K562 (cell line): ENCODE measurements at regions not wholly inside any gene's neighbourhood (a gene's known extent, or its start where the extent isn't known, plus 50 kb on each side); places are given as distances from the start of the nearest gene placed in this dataset.

Experiments
- ATAC-seq: fragments of 200-7000 bp; cut with Tn5 transposase; 3 replicates; pipeline ENCODE4 v1.9.1; 2020; ENCODE audit warnings: moderate library complexity
- BruUV-seq: library from RNA; stranded (reverse); fragments of 400-500 nt; replicated peaks from 2 replicates; lab custom pipeline; 2021; lab: Mats Ljungman, UMichigan
- CTCF ChIA-PET: fragments of 300-600 bp; formaldehyde crosslinking; extraction: SDS; loops from one replicate; lab custom pipeline; 2021; ENCODE audit warnings: low intra/inter-chr PET ratio; lab: Yijun Ruan, JAX
- POLR2A ChIA-PET: fragments of 300-600, 350-650 bp; sonication (Branson Sonifier 250); formaldehyde crosslinking; extraction: SDS; loops from one replicate; lab custom pipeline; 2021; ENCODE audit warnings: antibody characterized with exemption, inconsistent platforms; lab: Yijun Ruan, JAX
- DNase-seq, 4 experiments: peaks; one replicate each; pipeline versions ENCODE4 v3.0.0 to v3.0.0-alpha.2; 2011 to 2018; ENCODE audit warnings: low spot score in 3 of 4, mixed read lengths in 3 of 4; ENCODE audit errors: extremely low read depth in 1 of 4
- FAIRE-seq: peaks from 2 replicates; lab custom pipeline; 2011; peaks lifted over from hg19 to GRCh38; lab: Jason Lieb, UNC
- H2AFZ ChIP-seq: 2 replicates; pipeline ENCODE4 v1.6.0; 2011; ENCODE audit warnings: low read depth, low read length, control low read depth, inconsistent platforms
- H3K27ac ChIP-seq: fragments of 200-600 bp; 3 replicates; pipeline ENCODE4 v1.8.0; 2011; ENCODE audit warnings: low read depth, mild to moderate bottlenecking, control low read depth, inconsistent platforms, low read length, moderate library complexity, mixed read lengths; ENCODE audit errors: extremely low read depth
- H3K27me3 ChIP-seq, 2 experiments: fragments of 300-600 bp in 1 of 2; 2 replicates in 1 of 2; 3 replicates in 1 of 2; pipeline versions ENCODE4 v1.6.0 to v1.8.0; 2011; ENCODE audit warnings: inconsistent platforms in 2 of 2, low read length in 2 of 2, mild to moderate bottlenecking in 1 of 2, mixed read lengths in 1 of 2, moderate library complexity in 1 of 2; ENCODE audit not compliant: control insufficient read depth in 2 of 2, insufficient read depth in 2 of 2
- H3K36me3 ChIP-seq: fragments of 300-600 bp; 3 replicates; pipeline ENCODE4 v1.8.0; 2011; ENCODE audit warnings: mild to moderate bottlenecking, low read length, inconsistent platforms; ENCODE audit not compliant: control insufficient read depth, insufficient read depth
- H3K4me1 ChIP-seq, 2 experiments: fragments of 200-600 bp in 1 of 2; replicated peaks in 1 of 2; 2 replicates in 1 of 2; 3 replicates in 1 of 2; pipeline versions ENCODE4 v1.5.1 to v1.8.0; 2011; ENCODE audit warnings: inconsistent platforms in 2 of 2, low read length in 2 of 2, mild to moderate bottlenecking in 1 of 2, mixed read lengths in 1 of 2, moderate library complexity in 1 of 2; ENCODE audit not compliant: control insufficient read depth in 2 of 2, insufficient read depth in 2 of 2
- H3K4me2 ChIP-seq: 2 replicates; pipeline ENCODE4 v1.6.1; 2011; ENCODE audit warnings: low read length, control low read depth, inconsistent platforms, mixed read lengths; ENCODE audit not compliant: insufficient read depth
- H3K4me3 ChIP-seq: fragments of 200-600 bp; sonication (generic), shearing (Covaris generic); 2 replicates; pipeline ENCODE4 v1.5.1; 2016; ENCODE audit warnings: control low read depth, inconsistent platforms
- H3K79me2 ChIP-seq: fragments of 200-600 bp; 3 replicates; pipeline ENCODE4 v1.8.0; 2011; ENCODE audit warnings: low read length, inconsistent platforms; ENCODE audit not compliant: control insufficient read depth, insufficient read depth
- H3K9ac ChIP-seq, 2 experiments: 2 replicates each; pipeline versions ENCODE4 v1.6.0 to v1.6.1; 2011; ENCODE audit warnings: low read depth in 2 of 2, low read length in 2 of 2, control low read depth in 1 of 2, inconsistent platforms in 1 of 2, mild to moderate bottlenecking in 1 of 2, mixed read lengths in 1 of 2; ENCODE audit not compliant: insufficient read depth in 1 of 2
- H3K9me1 ChIP-seq: one replicate; pipeline ENCODE4 v1.6.0; 2011; ENCODE audit warnings: inconsistent platforms, mild to moderate bottlenecking, low read length, moderate library complexity; ENCODE audit not compliant: control insufficient read depth, insufficient read depth
- H3K9me3 ChIP-seq: replicated peaks from 2 replicates; pipeline ENCODE4 v1.5.1; 2011; ENCODE audit warnings: low read depth, low read length, inconsistent platforms; ENCODE audit not compliant: control insufficient read depth, insufficient read depth
- H4K20me1 ChIP-seq: replicated peaks from 2 replicates; pipeline ENCODE4 v1.6.1; 2011; ENCODE audit warnings: low read length, inconsistent platforms, mixed read lengths; ENCODE audit not compliant: control insufficient read depth, insufficient read depth
- CBFA2T2 ChIP-seq: fragments of 450-650 bp; conservative IDR thresholded peaks from 2 replicates; pipeline ENCODE4 v1.6.1; 2017; ENCODE audit warnings: mild to moderate bottlenecking
- CC2D1A ChIP-seq: fragments of 450-650 bp; IDR thresholded peaks from 2 replicates; pipeline ENCODE4 v1.6.1; 2017; ENCODE audit warnings: mild to moderate bottlenecking
- CUX1 ChIP-seq: fragments of 200-800 bp; sonication (Bioruptor generic); IDR thresholded peaks from 2 replicates; pipeline ENCODE4 v1.6.1; 2016; ENCODE audit warnings: missing genetic modification characterization, missing compliant biosample characterization
- EZH2 ChIP-seq: IDR thresholded peaks from 2 replicates; pipeline ENCODE4 v1.6.1; 2012; ENCODE audit warnings: low read depth, mild to moderate bottlenecking, inconsistent platforms, low read length, borderline replicate concordance
- HMBOX1 ChIP-seq: sonication (generic); IDR thresholded peaks from 2 replicates; pipeline ENCODE4 v1.6.1; 2016
- KLF16 ChIP-seq: IDR thresholded peaks from 2 replicates; pipeline ENCODE4 v1.6.1; 2016; ENCODE audit warnings: antibody characterized with exemption
- MYNN ChIP-seq, 2 experiments: sonication (generic); formaldehyde crosslinking in 1 of 2; IDR thresholded peaks; 2 replicates each; pipeline versions ENCODE4 v1.5.0 to v1.6.1; 2016 to 2020; ENCODE audit warnings: antibody characterized with exemption in 1 of 2, missing genetic modification reagents in 1 of 2
- POLR3G ChIP-seq: IDR thresholded peaks from 2 replicates; pipeline ENCODE4 v1.6.1; 2011; ENCODE audit not compliant: insufficient read length, insufficient replicate concordance; ENCODE audit errors: extremely low read depth
- RBM34 ChIP-seq: fragments of 200-400 bp; formaldehyde crosslinking; IDR thresholded peaks from 2 replicates; pipeline ENCODE4 v1.6.1; 2018; ENCODE audit warnings: low read length, borderline replicate concordance; ENCODE audit not compliant: insufficient read depth
- SMC3 ChIP-seq: conservative IDR thresholded peaks from 2 replicates; pipeline ENCODE4 v1.6.1; 2011; ENCODE audit warnings: low read depth, low read length, improper control_type of control experiment; ENCODE audit not compliant: insufficient read depth
- STAG1 ChIP-seq: sonication (generic); formaldehyde crosslinking; IDR thresholded peaks from 2 replicates; pipeline ENCODE4 v1.5.0; 2020; ENCODE audit warnings: missing genetic modification reagents, borderline replicate concordance
- ZHX1 ChIP-seq: fragments of 150-350 bp; conservative IDR thresholded peaks from 2 replicates; pipeline ENCODE4 v1.6.1; 2014; ENCODE audit warnings: low read length
- ZNF143 ChIP-seq: sonication (generic); formaldehyde crosslinking; IDR thresholded peaks from 2 replicates; pipeline ENCODE4 v1.9.0; 2022; ENCODE audit warnings: mild to moderate bottlenecking, missing genetic modification reagents
- WGBS: fragments of 100-300 bp; shearing (Covaris generic); methylation state at CpG from one replicate; pipeline ENCODE4 v1.1.6; 2016; ENCODE audit warnings: low coverage, mixed read lengths; ENCODE audit not compliant: insufficient coverage; ENCODE audit errors: missing lambda C conversion rate; 5-methylcytosine and 5-hydroxymethylcytosine counted together
- in situ Hi-C: fragments of 300-500 bp; cut with MboI; formaldehyde crosslinking; loops from 4 replicates; pipeline ENCODE4 v1.15.0; 2018; ENCODE audit warnings: inconsistent platforms, mixed read lengths
- intact Hi-C: fragments of 100-400 bp; cut with micrococcal nuclease; formaldehyde crosslinking; loops from 2 replicates; pipeline ENCODE4 v1.14.2; 2022

DNA sequence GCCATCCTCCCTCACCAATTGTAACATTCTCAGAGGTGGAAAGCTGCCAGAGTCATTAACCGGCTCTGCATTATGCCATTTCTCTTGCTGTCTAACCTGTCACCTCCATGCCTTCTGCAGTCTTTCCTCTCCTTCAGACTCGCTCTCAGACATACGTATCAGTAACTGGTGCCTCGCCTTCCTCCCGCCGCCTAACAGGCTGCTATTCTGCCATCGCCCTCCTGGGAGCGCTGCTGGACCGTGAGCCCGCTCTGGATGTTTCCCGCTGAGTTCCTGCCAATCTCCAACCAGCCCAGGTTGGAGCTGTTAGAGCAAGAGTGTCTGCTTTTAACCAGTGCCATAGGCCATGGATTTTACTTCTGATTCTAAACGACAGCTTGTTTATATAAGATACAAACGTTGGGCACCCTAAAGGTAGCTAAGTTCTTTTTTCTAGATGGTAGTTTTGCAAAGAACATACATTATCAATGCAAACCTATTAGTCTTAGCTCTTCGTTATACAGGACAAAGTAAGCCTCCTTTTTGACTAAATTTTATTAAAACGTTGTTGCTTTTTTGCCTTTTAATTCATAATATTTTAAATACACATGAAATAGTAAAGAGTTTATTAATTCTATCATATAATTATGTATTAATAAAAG, 59.5 kb upstream of the NEIL3 start:
- no peak overlapping the region for H3K4me3 ChIP-seq
- no peak overlapping the region for H3K27ac ChIP-seq
- ChIA-PET POLR2A (interaction anchor here (0.5 to 1.5 kb wide), 3 partner anchors 32 to 192 kb away, joined by 3 to 4 read pairs (median 3); partner anchors contain the start of gene AGA), CTCF (interaction anchor here (1.7 kb wide), 1 partner anchor 90 kb away, joined by 13 read pairs; no protein-coding TSS in a partner anchor)
- peak overlapping the region; percentile 20 for H3K4me2 ChIP-seq
- H3K9ac ChIP-seq: no peak overlapping the region
- no peaks in the 10 kb centered on the region for H3K36me3 ChIP-seq
- no peaks in the 10 kb centered on the region; the same call in 1 of the 2 replicates for H4K20me1 ChIP-seq
- no TSS peak for BruUV-seq
- DNase-seq (peak; percentile 57 to 80 (median 62)), FAIRE-seq (peak; percentile 75), ATAC-seq (peak; percentile 97)
- no peaks in the 10 kb centered on the region for H3K9me3 ChIP-seq
- H3K9me1 ChIP-seq: no peaks in the 10 kb centered on the region
- in situ Hi-C loops (no loop called here), intact Hi-C loops (loop anchor here (1.0 to 10.0 kb wide), 4 partner anchors 89 to 302 kb away; partner anchors contain the start of gene AGA)
- no peaks in the 10 kb centered on the region for H3K79me2 ChIP-seq
- WGBS: 3% methylated on average over 15 of the region's 15 CpGs
- 0 out of 2 replicates have a peak overlapping the region, but pooled peaks have one; percentile 23 for H2AFZ ChIP-seq
- no peaks in the 10 kb centered on the region for H3K4me1 ChIP-seq
- no peaks in the 10 kb centered on the region for H3K27me3 ChIP-seq
- TF ChIP-seq POLR3G (no peak), EZH2 (no peak), SMC3 (peak; percentile 87), STAG1 (CRISPR knock-in tag) (peak; percentile 68; the same call in 1 of the 2 replicates), CBFA2T2 (no peak), RBM34 (no peak), ZNF143 (CRISPR knock-in tag) (no peak), MYNN (IDR thresholded peaks at IDR 0.05) (0 out of 2 replicates have a peak, but pooled peaks have one; percentile 45), MYNN (CRISPR knock-in tag; IDR thresholded peaks at IDR 0.05) (no peak), CC2D1A (peak; percentile 69; the same call in 1 of the 2 replicates), CUX1 (no peak), KLF16 (0 out of 2 replicates have a peak, but pooled peaks have one; percentile 6), HMBOX1 (no peak), ZHX1 (no peak)
